Spleen (tissue), 7 donors: ENCODE measurements at regions not wholly inside any gene's neighbourhood (a gene's known extent, or its start where the extent isn't known, plus 50 kb on each side); places are given as distances from the start of the nearest gene placed in this dataset.

Experiments used
- POLR2A ChIP-seq, 3 donors: fragments of 450-650 bp; IDR thresholded peaks; one replicate each; pipeline ENCODE4 v1.5.1; 2017; ENCODE audit warnings: antibody characterized with exemption in 3 of 3, mild to moderate bottlenecking in 1 of 3
- POLR2AphosphoS5 ChIP-seq, 3 donors: sonication (generic); formaldehyde crosslinking; IDR thresholded peaks; one replicate each; pipeline ENCODE4 v1.5.1; 2017; ENCODE audit warnings: antibody characterized with exemption in 3 of 3
- TF ChIP-seq, protein P1 (sequence below), 11 experiments: fragments of 200-600 bp in 7 of 11; fragments of 450-650 bp in 4 of 11; sonication (generic) in 4 of 11; IDR thresholded peaks in 8 of 11; conservative IDR thresholded peaks in 3 of 11; 1 replicate in 7 of 11; 2 replicates in 4 of 11; pipeline versions ENCODE4 v1.4.0 to v1.8.0; 2016 to 2021; ENCODE audit warnings: antibody characterized with exemption in 11 of 11, inconsistent platforms in 4 of 11, mild to moderate bottlenecking in 1 of 11
- donor health status: DM: no; HTN: no; CAD: no; lungs with moderate emphysema.
- donor health status: DM: no; HTN: no; CAD: no.
- donor health status: DM: no; HTN: no; CAD: no.

DNA sequence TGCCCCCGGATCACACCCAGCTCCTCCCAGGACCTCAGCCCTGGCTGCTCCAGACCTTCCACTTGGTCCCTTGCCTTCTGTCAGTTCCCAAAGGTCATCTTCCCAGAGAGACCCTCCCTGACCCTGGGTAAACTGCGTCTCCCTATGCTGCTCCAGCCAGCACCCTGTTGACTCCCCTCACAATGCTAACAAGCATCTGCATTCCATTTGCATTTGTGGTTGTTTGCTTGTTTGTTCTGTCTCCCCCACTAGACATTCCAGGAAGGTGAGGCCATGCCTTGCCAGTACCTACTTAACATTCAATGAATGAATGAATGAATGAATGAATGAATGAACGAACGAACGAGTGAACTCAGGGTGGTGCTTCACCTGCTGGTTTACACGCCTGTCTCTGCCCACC is 171.2 kb downstream of the WSCD1 start:
- TF ChIP-seq, protein P1, sequence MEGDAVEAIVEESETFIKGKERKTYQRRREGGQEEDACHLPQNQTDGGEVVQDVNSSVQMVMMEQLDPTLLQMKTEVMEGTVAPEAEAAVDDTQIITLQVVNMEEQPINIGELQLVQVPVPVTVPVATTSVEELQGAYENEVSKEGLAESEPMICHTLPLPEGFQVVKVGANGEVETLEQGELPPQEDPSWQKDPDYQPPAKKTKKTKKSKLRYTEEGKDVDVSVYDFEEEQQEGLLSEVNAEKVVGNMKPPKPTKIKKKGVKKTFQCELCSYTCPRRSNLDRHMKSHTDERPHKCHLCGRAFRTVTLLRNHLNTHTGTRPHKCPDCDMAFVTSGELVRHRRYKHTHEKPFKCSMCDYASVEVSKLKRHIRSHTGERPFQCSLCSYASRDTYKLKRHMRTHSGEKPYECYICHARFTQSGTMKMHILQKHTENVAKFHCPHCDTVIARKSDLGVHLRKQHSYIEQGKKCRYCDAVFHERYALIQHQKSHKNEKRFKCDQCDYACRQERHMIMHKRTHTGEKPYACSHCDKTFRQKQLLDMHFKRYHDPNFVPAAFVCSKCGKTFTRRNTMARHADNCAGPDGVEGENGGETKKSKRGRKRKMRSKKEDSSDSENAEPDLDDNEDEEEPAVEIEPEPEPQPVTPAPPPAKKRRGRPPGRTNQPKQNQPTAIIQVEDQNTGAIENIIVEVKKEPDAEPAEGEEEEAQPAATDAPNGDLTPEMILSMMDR (IDR thresholded peaks at IDR 0.05 in 8 of 11, conservative IDR thresholded peaks at IDR 0.05 in 3 of 11) = no peak
- TF ChIP-seq POLR2A (IDR thresholded peaks at IDR 0.05) (no peak), POLR2AphosphoS5 (IDR thresholded peaks at IDR 0.05) (no peak)
